Stimulated activated CD4-positive, alpha-beta T cell treated with anti-CD3 and anti-CD28 coated beads, Interleukin-4, amount 100 ng/mL, for 48 hours (primary cell): ENCODE measurements at regions not wholly inside any gene's neighbourhood (a gene's known extent, or its start where the extent isn't known, plus 50 kb on each side); places are given as distances from the start of the nearest gene placed in this dataset.

Source experiments
- DNase-seq, 2 donors: peaks; one replicate each; pipeline ENCODE4 v3.0.0-alpha.2; 2020; ENCODE audit warnings: low read depth in 2 of 2

GRCh38 chr5:145246961-145247744 lies 588.0 kb downstream of the PRELID2 start:
- DNase-seq, result no peak

GRCh38 chr5:145246379-145246778 lies 588.8 kb downstream of the PRELID2 start:
- no peak for DNase-seq

GRCh38 chr5:145245354-145245753 lies 589.8 kb downstream of the PRELID2 start:
- no peak for DNase-seq

GRCh38 chr5:145244788-145245187 lies 590.4 kb downstream of the PRELID2 start:
- no peak for DNase-seq

GRCh38 chr5:145244251-145244650 lies 590.9 kb downstream of the PRELID2 start:
- DNase-seq, result no peak

- no peak for DNase-seq
Measured at GRCh38 chr5:145243016-145243415, 592.1 kb downstream of the PRELID2 start.

GRCh38 chr5:145242551-145242950 lies 592.6 kb downstream of the PRELID2 start:
- DNase-seq, result no peak

- DNase-seq, result no peak
Measured at GRCh38 chr5:145237843-145238242, 597.3 kb downstream of the PRELID2 start.

GRCh38 chr5:145236983-145237382 lies 598.2 kb downstream of the PRELID2 start:
- DNase-seq, result no peak

GRCh38 chr5:145236127-145236526 lies 599.0 kb downstream of the PRELID2 start:
- DNase-seq, result no peak

- DNase-seq, result no peak
Measured at GRCh38 chr5:145233461-145233860, 601.7 kb downstream of the PRELID2 start.

- DNase-seq, result no peak
Measured at GRCh38 chr5:145230781-145231180, 604.4 kb downstream of the PRELID2 start.

- DNase-seq, result no peak
Measured at GRCh38 chr5:145228564-145228963, 606.6 kb downstream of the PRELID2 start.

GRCh38 chr5:145227881-145228280 lies 607.3 kb downstream of the PRELID2 start:
- DNase-seq, result no peak

- no peak for DNase-seq
Measured at GRCh38 chr5:145226726-145227125, 608.4 kb downstream of the PRELID2 start.

GRCh38 chr5:145225529-145225928 lies 609.6 kb downstream of the PRELID2 start:
- no peak for DNase-seq

- DNase-seq, result no peak
Measured at GRCh38 chr5:145223582-145223981, 611.6 kb downstream of the PRELID2 start.

- DNase-seq, result no peak
Measured at GRCh38 chr5:145222622-145223021, 612.5 kb downstream of the PRELID2 start.

GRCh38 chr5:145221416-145221815 lies 613.7 kb downstream of the PRELID2 start:
- DNase-seq, result no peak

GRCh38 chr5:145220481-145220880 lies 614.7 kb downstream of the PRELID2 start:
- DNase-seq, result no peak

GRCh38 chr5:145218982-145219381 lies 616.2 kb downstream of the PRELID2 start:
- DNase-seq, result no peak

GRCh38 chr5:145218019-145218418 lies 617.1 kb downstream of the PRELID2 start:
- no peak for DNase-seq

- DNase-seq, result no peak
Measured at GRCh38 chr5:145210020-145210419, 625.1 kb downstream of the PRELID2 start.

- no peak for DNase-seq
Measured at GRCh38 chr5:145205546-145205945, 629.6 kb downstream of the PRELID2 start.
